Astrocyte (in vitro differentiated cells and primary cell): ENCODE measurements at regions not wholly inside any gene's neighbourhood (a gene's known extent, or its start where the extent isn't known, plus 50 kb on each side); places are given as distances from the start of the nearest gene placed in this dataset.

Experiments used
- DNase-seq: peaks from one replicate; pipeline ENCODE4 v3.0.0-alpha.2; 2010; ENCODE audit warnings: low read depth
- FAIRE-seq: peaks from 2 replicates; lab custom pipeline; 2011; peaks lifted over from hg19 to GRCh38; lab: Jason Lieb, UNC
- H2AFZ ChIP-seq: 2 replicates; pipeline ENCODE4 v1.6.0; 2012; ENCODE audit warnings: low read depth, low read length, inconsistent platforms
- H3K27ac ChIP-seq: 2 replicates; pipeline ENCODE4 v1.5.1; 2011; ENCODE audit warnings: low read depth, low read length, inconsistent platforms
- H3K27me3 ChIP-seq: 2 replicates; pipeline ENCODE4 v1.6.0; 2011; ENCODE audit warnings: low read length, inconsistent platforms; ENCODE audit not compliant: insufficient read depth
- H3K36me3 ChIP-seq: 2 replicates; pipeline ENCODE4 v1.5.1; 2011; ENCODE audit warnings: low read length, inconsistent platforms; ENCODE audit not compliant: insufficient read depth
- H3K4me1 ChIP-seq: 2 replicates; pipeline ENCODE4 v1.5.1; 2011; ENCODE audit warnings: low read length, inconsistent platforms; ENCODE audit not compliant: insufficient read depth
- H3K4me2 ChIP-seq: 2 replicates; pipeline ENCODE4 v1.6.0; 2012; ENCODE audit warnings: low read length, inconsistent platforms
- H3K4me3 ChIP-seq: 2 replicates; pipeline ENCODE4 v1.5.1; 2011; ENCODE audit warnings: low read depth, mild to moderate bottlenecking, low read length, inconsistent platforms; ENCODE audit not compliant: insufficient read depth
- H3K79me2 ChIP-seq: 2 replicates; pipeline ENCODE4 v1.6.0; 2012; ENCODE audit warnings: mild to moderate bottlenecking, low read length, inconsistent platforms; ENCODE audit not compliant: insufficient read depth
- H3K9ac ChIP-seq: 2 replicates; pipeline ENCODE4 v1.6.0; 2012; ENCODE audit warnings: mild to moderate bottlenecking, low read length, inconsistent platforms
- H3K9me3 ChIP-seq: 2 replicates; pipeline ENCODE4 v1.5.1; 2012; ENCODE audit warnings: low read depth, mild to moderate bottlenecking, low read length, inconsistent platforms; ENCODE audit not compliant: insufficient read depth
- H4K20me1 ChIP-seq: 2 replicates; pipeline ENCODE4 v1.6.0; 2012; ENCODE audit warnings: low read length, inconsistent platforms; ENCODE audit not compliant: insufficient read depth
- H3K27ac Mint-ChIP-seq: one replicate; pipeline ENCODE4 v1.8.0; 2021; ENCODE audit warnings: mild to moderate bottlenecking, mixed read lengths; ENCODE audit not compliant: unreplicated experiment
- H3K27me3 Mint-ChIP-seq: one replicate; pipeline ENCODE4 v1.8.0; 2021; ENCODE audit warnings: low read depth, mixed read lengths; ENCODE audit not compliant: unreplicated experiment
- H3K36me3 Mint-ChIP-seq: one replicate; pipeline ENCODE4 v1.8.0; 2021; ENCODE audit warnings: low read depth, mixed read lengths; ENCODE audit not compliant: unreplicated experiment
- H3K4me1 Mint-ChIP-seq: one replicate; pipeline ENCODE4 v1.8.0; 2021; ENCODE audit warnings: low read depth, mixed read lengths; ENCODE audit not compliant: unreplicated experiment
- H3K4me3 Mint-ChIP-seq: one replicate; pipeline ENCODE4 v1.8.0; 2021; ENCODE audit warnings: mild to moderate bottlenecking, moderate library complexity, mixed read lengths; ENCODE audit not compliant: unreplicated experiment
- H3K9me3 Mint-ChIP-seq: one replicate; pipeline ENCODE4 v1.8.0; 2021; ENCODE audit warnings: mild to moderate bottlenecking, mixed read lengths; ENCODE audit not compliant: unreplicated experiment
- EZH2 ChIP-seq: IDR thresholded peaks from 2 replicates; pipeline ENCODE4 v1.6.1; 2012; ENCODE audit warnings: mild to moderate bottlenecking, low read length, inconsistent platforms; ENCODE audit not compliant: insufficient read depth
- TF ChIP-seq, protein P1 (sequence below): IDR thresholded peaks from 2 replicates; pipeline ENCODE4 v1.5.1; 2011; ENCODE audit warnings: low read depth, mild to moderate bottlenecking, inconsistent platforms, low read length, moderate library complexity; ENCODE audit not compliant: insufficient read depth

DNA sequence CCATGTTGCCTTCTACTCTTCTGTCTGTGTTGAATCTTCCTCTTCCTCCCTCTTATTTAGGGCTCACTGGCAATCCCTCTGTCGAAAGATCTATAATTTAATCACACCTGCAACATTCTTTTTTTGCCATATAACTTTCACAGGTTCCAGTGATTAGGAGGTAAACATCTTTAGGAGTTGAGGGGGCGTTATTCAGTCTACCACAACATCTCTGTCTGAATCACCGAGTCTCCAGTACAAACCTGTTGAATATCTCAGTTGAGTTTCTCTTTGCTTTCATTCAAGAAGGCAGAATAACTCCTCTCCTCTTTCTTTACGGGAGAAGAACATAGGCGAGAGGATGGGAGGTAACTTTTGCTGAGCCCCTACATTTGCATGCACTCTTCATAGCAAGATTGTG lies 101.9 kb upstream of the CDC42BPA start:
- Mint-ChIP-seq H3K4me3 (no peak overlapping the region), H3K4me1 (peaks cover 12% of the 10 kb centered on the region), H3K9me3 (no peaks in the 10 kb centered on the region), H3K36me3 (peaks cover 3% of the 10 kb centered on the region), H3K27me3 (peaks cover 3% of the 10 kb centered on the region), H3K27ac (no peak overlapping the region)
- Histone ChIP-seq H3K4me1 (no peaks in the 10 kb centered on the region), H3K27me3 (no peaks in the 10 kb centered on the region), H4K20me1 (no peaks in the 10 kb centered on the region), H3K9me3 (no peaks in the 10 kb centered on the region), H2AFZ (no peak overlapping the region), H3K4me3 (no peak overlapping the region), H3K27ac (no peak overlapping the region), H3K36me3 (no peaks in the 10 kb centered on the region), H3K79me2 (no peaks in the 10 kb centered on the region), H3K9ac (no peak overlapping the region), H3K4me2 (no peak overlapping the region)
- TF ChIP-seq EZH2, result no peak
- TF ChIP-seq, protein P1, sequence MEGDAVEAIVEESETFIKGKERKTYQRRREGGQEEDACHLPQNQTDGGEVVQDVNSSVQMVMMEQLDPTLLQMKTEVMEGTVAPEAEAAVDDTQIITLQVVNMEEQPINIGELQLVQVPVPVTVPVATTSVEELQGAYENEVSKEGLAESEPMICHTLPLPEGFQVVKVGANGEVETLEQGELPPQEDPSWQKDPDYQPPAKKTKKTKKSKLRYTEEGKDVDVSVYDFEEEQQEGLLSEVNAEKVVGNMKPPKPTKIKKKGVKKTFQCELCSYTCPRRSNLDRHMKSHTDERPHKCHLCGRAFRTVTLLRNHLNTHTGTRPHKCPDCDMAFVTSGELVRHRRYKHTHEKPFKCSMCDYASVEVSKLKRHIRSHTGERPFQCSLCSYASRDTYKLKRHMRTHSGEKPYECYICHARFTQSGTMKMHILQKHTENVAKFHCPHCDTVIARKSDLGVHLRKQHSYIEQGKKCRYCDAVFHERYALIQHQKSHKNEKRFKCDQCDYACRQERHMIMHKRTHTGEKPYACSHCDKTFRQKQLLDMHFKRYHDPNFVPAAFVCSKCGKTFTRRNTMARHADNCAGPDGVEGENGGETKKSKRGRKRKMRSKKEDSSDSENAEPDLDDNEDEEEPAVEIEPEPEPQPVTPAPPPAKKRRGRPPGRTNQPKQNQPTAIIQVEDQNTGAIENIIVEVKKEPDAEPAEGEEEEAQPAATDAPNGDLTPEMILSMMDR, result no peak
- no peak for DNase-seq
- FAIRE-seq, result no peak

DNA sequence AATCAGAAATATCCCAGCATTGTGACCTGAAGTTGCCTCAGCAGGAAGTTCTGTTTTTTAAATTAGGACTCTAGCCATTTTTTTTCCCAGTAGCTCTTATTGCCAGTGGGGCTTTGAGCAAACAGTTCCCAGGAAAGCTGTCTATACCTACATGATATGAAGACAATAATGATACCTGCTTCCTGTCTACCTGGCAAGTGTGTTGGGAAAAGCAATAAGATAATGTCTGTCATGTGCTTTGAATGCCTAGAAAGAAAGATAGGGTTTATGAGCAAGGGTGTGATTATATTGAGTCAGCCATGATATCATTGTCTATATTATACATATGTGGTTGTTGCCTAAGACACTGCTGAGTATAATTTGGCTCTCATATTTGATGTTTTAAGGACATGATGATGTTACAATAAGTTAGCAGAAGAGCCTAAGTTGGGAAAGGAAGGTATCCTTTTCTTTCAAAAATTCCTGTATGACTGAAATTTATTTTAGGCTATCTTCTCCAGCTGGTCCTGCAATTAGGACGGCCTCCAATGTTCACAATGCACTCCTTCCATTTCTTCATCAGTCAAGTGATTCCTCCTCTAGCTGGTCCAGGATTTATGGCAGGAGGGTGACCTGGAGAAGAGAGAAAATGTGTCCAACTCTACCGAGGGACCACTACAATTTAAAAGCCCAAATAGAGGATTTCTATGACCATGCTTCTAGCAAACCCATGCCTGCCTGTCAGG lies 99.6 kb upstream of the CDC42BPA start:
- Mint-ChIP-seq H3K36me3 (peaks cover 3% of the 10 kb centered on the region), H3K27ac (no peak overlapping the region), H3K9me3 (no peaks in the 10 kb centered on the region), H3K27me3 (no peaks in the 10 kb centered on the region), H3K4me1 (peaks cover 12% of the 10 kb centered on the region), H3K4me3 (no peak overlapping the region)
- Histone ChIP-seq H3K79me2 (no peaks in the 10 kb centered on the region), H3K9me3 (no peaks in the 10 kb centered on the region), H3K4me2 (no peak overlapping the region), H3K4me3 (no peak overlapping the region), H3K4me1 (no peaks in the 10 kb centered on the region), H3K27me3 (no peaks in the 10 kb centered on the region), H4K20me1 (no peaks in the 10 kb centered on the region), H2AFZ (no peak overlapping the region), H3K9ac (no peak overlapping the region), H3K27ac (no peak overlapping the region), H3K36me3 (no peaks in the 10 kb centered on the region)
- no peak for DNase-seq
- FAIRE-seq, result no peak
- TF ChIP-seq EZH2, result no peak
- TF ChIP-seq, protein P1, result no peak

DNA sequence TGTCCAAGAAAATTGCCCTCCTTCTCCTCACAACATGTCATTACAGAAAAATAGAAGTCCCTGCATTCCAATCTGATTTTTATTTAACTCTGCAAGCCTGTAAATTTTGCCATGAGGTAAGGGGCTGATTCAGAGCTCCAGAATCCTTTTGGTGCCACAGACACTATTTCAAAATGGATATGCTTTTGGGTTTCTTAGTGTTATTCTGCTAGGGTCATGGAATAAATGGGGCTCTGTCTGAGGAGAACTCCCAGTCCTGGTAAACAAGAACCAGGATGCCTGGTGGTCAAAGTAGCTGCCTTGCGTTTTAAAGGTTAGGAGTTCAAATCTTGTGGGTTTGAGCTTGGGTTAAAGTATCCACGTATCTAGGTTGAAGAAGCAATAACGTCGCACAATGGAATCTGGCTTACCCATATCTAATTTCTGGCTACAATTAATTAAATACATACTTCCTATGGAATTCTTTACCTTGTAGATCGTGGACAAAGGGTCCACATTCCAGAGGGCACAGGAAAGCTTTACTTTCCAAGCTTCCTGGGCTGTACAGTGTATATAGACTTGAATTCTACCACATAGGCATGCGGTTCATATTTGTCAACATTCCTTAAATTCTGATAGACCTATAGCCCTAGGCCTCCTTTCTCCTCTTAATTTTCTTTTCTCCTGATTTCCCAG lies 98.0 kb upstream of the CDC42BPA start:
- H3K27me3 ChIP-seq, result no peaks in the 10 kb centered on the region
- H3K79me2 ChIP-seq, result no peaks in the 10 kb centered on the region
- H3K4me3 Mint-ChIP-seq, result no peak overlapping the region
- FAIRE-seq, result no peak
- no peaks in the 10 kb centered on the region for H3K9me3 Mint-ChIP-seq
- peak; percentile 67 for DNase-seq
- no peak overlapping the region for H3K4me3 ChIP-seq
- H3K4me2 ChIP-seq, result no peak overlapping the region
- peaks cover 2% of the 10 kb centered on the region for H3K27me3 Mint-ChIP-seq
- no peak overlapping the region for H3K9ac ChIP-seq
- H3K27ac ChIP-seq, result no peak overlapping the region
- TF ChIP-seq, protein P1, result no peak
- no peak for TF ChIP-seq EZH2
- no peaks in the 10 kb centered on the region for H4K20me1 ChIP-seq
- H3K4me1 ChIP-seq, result no peaks in the 10 kb centered on the region
- H3K36me3 ChIP-seq, result no peaks in the 10 kb centered on the region
- peaks cover 3% of the 10 kb centered on the region for H3K36me3 Mint-ChIP-seq
- H3K9me3 ChIP-seq, result no peaks in the 10 kb centered on the region
- peaks cover 8% of the 10 kb centered on the region for H3K4me1 Mint-ChIP-seq
- H3K27ac Mint-ChIP-seq, result peak overlapping the region; percentile 95
- no peak overlapping the region for H2AFZ ChIP-seq
